ENCODE measurements at regions not wholly inside any gene's neighbourhood (a gene's known extent, or its start where the extent isn't known, plus 50 kb on each side); places are given as distances from the start of the nearest gene placed in this dataset.

DNA sequence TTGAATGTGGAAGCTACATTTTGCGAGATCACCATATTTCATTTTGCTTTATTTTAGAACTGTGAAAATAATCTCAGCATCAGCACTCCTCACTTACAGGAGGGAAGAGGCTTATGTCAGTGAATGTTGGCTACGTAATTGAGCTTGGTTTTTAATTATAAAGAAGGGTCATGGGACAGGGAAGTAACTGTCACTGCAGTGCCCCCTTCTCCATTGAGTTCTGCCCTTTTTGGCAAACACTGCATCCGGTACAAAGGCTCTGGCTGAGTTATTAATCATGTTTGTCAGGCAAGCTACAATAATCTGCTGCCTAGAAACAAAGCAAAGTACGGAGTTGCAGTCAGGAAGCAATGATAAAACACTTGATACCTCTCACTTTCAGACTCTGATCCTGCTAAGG, 546.7 kb downstream of the SNAPC1 start:
- TF ChIP-seq, protein P1, sequence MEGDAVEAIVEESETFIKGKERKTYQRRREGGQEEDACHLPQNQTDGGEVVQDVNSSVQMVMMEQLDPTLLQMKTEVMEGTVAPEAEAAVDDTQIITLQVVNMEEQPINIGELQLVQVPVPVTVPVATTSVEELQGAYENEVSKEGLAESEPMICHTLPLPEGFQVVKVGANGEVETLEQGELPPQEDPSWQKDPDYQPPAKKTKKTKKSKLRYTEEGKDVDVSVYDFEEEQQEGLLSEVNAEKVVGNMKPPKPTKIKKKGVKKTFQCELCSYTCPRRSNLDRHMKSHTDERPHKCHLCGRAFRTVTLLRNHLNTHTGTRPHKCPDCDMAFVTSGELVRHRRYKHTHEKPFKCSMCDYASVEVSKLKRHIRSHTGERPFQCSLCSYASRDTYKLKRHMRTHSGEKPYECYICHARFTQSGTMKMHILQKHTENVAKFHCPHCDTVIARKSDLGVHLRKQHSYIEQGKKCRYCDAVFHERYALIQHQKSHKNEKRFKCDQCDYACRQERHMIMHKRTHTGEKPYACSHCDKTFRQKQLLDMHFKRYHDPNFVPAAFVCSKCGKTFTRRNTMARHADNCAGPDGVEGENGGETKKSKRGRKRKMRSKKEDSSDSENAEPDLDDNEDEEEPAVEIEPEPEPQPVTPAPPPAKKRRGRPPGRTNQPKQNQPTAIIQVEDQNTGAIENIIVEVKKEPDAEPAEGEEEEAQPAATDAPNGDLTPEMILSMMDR (IDR thresholded peaks at IDR 0.05) = no peak
- H3K27me3 ChIP-seq = no peaks in the 10 kb centered on the region
- no peak overlapping the region for H3K27ac ChIP-seq
- no peak overlapping the region for H3K4me3 ChIP-seq (ENCODE audit: low read depth in 1 of 2, low read length in 1 of 2)
- no peaks in the 10 kb centered on the region for H3K4me1 ChIP-seq (ENCODE audit: control insufficient read depth in 1 of 2, insufficient read depth in 1 of 2, low read depth in 1 of 2, low read length in 1 of 2)
- no peaks in the 10 kb centered on the region for H3K9me3 ChIP-seq
- no peaks in the 10 kb centered on the region for H3K36me3 ChIP-seq

DNA sequence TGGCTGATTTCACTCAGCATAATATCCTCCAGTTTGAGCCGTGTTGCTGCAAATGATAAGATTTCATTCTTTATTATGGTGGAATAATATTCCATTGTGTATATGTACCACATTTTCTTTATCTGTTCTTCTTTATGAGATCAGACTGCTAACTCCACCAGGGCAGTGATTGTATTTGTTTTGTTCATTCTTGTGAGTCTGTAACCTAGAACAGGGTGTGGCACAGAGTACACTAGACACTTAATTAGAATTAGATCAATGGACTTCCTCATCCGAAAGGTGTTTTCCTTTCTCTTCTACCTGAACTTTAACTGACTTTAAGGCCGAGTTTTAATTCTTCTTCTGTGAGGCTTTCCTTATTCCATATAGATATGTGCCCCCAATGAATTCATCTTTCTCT, 551.0 kb downstream of the SNAPC1 start:
- no peaks in the 10 kb centered on the region for H3K27me3 ChIP-seq
- TF ChIP-seq, protein P1 (IDR thresholded peaks at IDR 0.05) = no peak

DNA sequence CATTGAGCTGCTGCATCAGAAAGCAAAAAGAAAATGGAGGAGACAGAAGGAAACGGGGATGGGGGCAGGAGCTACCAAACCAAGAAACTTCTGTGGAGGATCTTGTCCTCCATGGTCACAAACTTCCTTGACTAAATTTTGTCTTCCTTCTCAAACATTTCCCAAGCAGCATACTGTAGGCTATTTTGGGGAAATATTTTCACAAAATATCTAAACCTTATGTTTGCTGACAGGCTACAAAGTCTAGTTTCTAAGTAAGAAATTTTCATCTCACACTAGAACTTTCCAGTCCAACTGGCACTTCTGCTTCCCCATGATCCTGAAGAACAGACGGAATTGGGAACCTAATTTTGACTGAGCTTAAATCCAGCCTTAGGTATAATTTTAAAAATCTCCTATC, 552.0 kb downstream of the SNAPC1 start:
- no peak overlapping the region for H3K27ac ChIP-seq

More for the DNA sequence above, 551.0 kb downstream of the SNAPC1 start:
- Histone ChIP-seq H3K4me3 (ENCODE audit: low read depth in 1 of 2, low read length in 1 of 2) (no peak overlapping the region), H3K9me3 (no peaks in the 10 kb centered on the region), H3K4me1 (ENCODE audit: control insufficient read depth in 1 of 2, insufficient read depth in 1 of 2, low read depth in 1 of 2, low read length in 1 of 2) (no peaks in the 10 kb centered on the region), H3K36me3 (no peaks in the 10 kb centered on the region), H3K27ac (no peak overlapping the region)

DNA sequence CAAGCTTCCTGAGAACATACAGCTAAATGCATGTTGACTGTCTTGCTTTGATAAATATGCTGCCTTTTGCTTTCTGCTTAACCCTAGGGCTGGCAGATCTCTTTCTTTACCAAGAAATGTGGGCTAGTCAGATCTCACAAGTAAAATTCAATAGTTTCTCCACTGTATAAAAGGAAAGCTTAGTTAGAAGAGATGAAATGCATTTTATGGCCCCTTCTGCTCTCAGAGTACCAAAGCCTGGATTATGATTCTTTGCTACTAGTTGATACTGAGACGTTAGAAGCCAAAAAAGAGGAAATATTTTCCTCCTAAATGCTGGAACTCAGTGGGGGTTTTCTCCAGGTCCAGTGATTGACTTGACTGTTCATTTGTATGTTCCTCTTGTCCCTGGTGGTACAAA, 552.7 kb downstream of the SNAPC1 start:
- no peaks in the 10 kb centered on the region for H3K4me1 ChIP-seq (ENCODE audit: control insufficient read depth in 1 of 2, insufficient read depth in 1 of 2, low read depth in 1 of 2, low read length in 1 of 2)
- no peaks in the 10 kb centered on the region for H3K27me3 ChIP-seq
- no peak overlapping the region for H3K27ac ChIP-seq
- TF ChIP-seq, protein P1 (IDR thresholded peaks at IDR 0.05) = no peak
- H3K36me3 ChIP-seq = no peaks in the 10 kb centered on the region
- no peak overlapping the region for H3K4me3 ChIP-seq (ENCODE audit: low read depth in 1 of 2, low read length in 1 of 2)
- no peaks in the 10 kb centered on the region for H3K9me3 ChIP-seq

More for the DNA sequence above, 552.0 kb downstream of the SNAPC1 start:
- no peak overlapping the region for H3K4me3 ChIP-seq (ENCODE audit: low read depth in 1 of 2, low read length in 1 of 2)
- TF ChIP-seq, protein P1 (IDR thresholded peaks at IDR 0.05) = no peak
- H3K9me3 ChIP-seq = no peaks in the 10 kb centered on the region
- no peaks in the 10 kb centered on the region for H3K4me1 ChIP-seq (ENCODE audit: control insufficient read depth in 1 of 2, insufficient read depth in 1 of 2, low read depth in 1 of 2, low read length in 1 of 2)
- H3K27me3 ChIP-seq = no peaks in the 10 kb centered on the region
- H3K36me3 ChIP-seq = no peaks in the 10 kb centered on the region

DNA sequence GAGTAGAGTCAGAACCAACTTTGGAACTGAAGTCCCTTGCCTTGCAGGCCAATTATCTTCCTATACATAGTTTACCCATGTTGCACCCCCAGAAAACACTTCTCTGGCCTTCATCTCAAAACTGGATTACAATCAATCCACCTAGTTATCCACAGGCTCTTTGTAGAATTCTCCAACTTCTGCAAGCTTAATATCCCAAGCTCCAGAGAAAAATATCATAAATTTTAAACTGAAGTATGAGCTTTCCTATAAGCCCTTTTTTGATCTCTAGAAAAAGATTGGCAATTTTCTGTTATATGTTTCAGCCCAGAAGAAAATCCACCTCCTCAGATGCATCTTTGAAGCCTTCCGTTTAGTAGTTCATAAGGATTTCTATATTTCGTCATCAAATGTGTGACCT, 553.4 kb downstream of the SNAPC1 start:
- no peaks in the 10 kb centered on the region for H3K27me3 ChIP-seq
- no peak overlapping the region for H3K4me3 ChIP-seq (ENCODE audit: low read depth in 1 of 2, low read length in 1 of 2)
- no peak overlapping the region for H3K27ac ChIP-seq
- H3K9me3 ChIP-seq = no peaks in the 10 kb centered on the region
- no peaks in the 10 kb centered on the region for H3K36me3 ChIP-seq
- no peaks in the 10 kb centered on the region for H3K4me1 ChIP-seq (ENCODE audit: control insufficient read depth in 1 of 2, insufficient read depth in 1 of 2, low read depth in 1 of 2, low read length in 1 of 2)
- TF ChIP-seq, protein P1 (IDR thresholded peaks at IDR 0.05) = no peak

DNA sequence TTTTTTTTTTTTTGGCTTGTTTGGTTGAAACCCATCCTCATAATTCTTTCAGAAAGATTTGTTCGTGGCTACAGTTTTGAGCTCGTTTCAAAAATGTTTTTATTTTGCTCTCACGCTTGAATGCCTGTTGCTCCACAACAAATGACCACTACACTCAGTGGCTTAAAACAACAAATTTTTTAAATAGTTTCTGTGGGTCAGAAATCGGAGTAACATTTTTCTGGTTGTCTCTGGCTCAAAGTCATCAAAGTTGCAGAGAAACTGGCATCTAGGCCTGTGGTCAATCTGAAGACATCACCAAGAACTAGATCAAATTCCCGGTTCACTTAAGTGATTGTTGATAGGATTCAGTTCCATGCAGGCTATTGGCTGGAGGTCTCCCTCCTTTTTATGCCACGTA, 560.0 kb downstream of the SNAPC1 start:
- H3K27ac ChIP-seq = no peak overlapping the region
- TF ChIP-seq, protein P1 (IDR thresholded peaks at IDR 0.05) = no peak
- H3K4me1 ChIP-seq (ENCODE audit: control insufficient read depth in 1 of 2, insufficient read depth in 1 of 2, low read depth in 1 of 2, low read length in 1 of 2) = no peaks in the 10 kb centered on the region
- no peaks in the 10 kb centered on the region for H3K27me3 ChIP-seq
- H3K36me3 ChIP-seq = no peaks in the 10 kb centered on the region
- no peaks in the 10 kb centered on the region for H3K9me3 ChIP-seq
- H3K4me3 ChIP-seq (ENCODE audit: low read depth in 1 of 2, low read length in 1 of 2) = no peak overlapping the region

All from neutrophil (primary cell).